Calu3 (cell line): ENCODE measurements at regions not wholly inside any gene's neighbourhood (a gene's known extent, or its start where the extent isn't known, plus 50 kb on each side); places are given as distances from the start of the nearest gene placed in this dataset.

Source experiments
- BruUV-seq: library from RNA; stranded (reverse); fragments of 400-500 nt; replicated peaks from 2 replicates; lab custom pipeline; 2021; lab: Mats Ljungman, UMichigan
- CTCF ChIA-PET: fragments of 300-600 bp; sonication (Branson Sonifier 250); formaldehyde crosslinking; loops from one replicate; lab custom pipeline; 2022; ENCODE audit warnings: antibody characterized with exemption; lab: Charles Lee
- DNase-seq: peaks from one replicate; pipeline ENCODE4 v3.0.0; 2022
- H3K27ac Mint-ChIP-seq: one replicate; pipeline ENCODE4 v1.8.0; 2022; ENCODE audit warnings: mixed read lengths; ENCODE audit not compliant: unreplicated experiment
- H3K27me3 Mint-ChIP-seq: one replicate; pipeline ENCODE4 v1.8.0; 2022; ENCODE audit warnings: mixed read lengths; ENCODE audit not compliant: unreplicated experiment
- H3K36me3 Mint-ChIP-seq: one replicate; pipeline ENCODE4 v1.8.0; 2022; ENCODE audit warnings: mild to moderate bottlenecking, moderate library complexity, mixed read lengths; ENCODE audit not compliant: insufficient read depth, unreplicated experiment
- H3K4me1 Mint-ChIP-seq: one replicate; pipeline ENCODE4 v1.8.0; 2022; ENCODE audit warnings: mild to moderate bottlenecking, low read depth, mixed read lengths; ENCODE audit not compliant: unreplicated experiment
- H3K4me3 Mint-ChIP-seq: one replicate; pipeline ENCODE4 v1.8.0; 2022; ENCODE audit warnings: mild to moderate bottlenecking, low read depth, moderate library complexity, mixed read lengths; ENCODE audit not compliant: unreplicated experiment
- H3K9me3 Mint-ChIP-seq: one replicate; pipeline ENCODE4 v1.8.0; 2022; ENCODE audit warnings: low read depth, mixed read lengths; ENCODE audit not compliant: unreplicated experiment
- intact Hi-C: fragments of 100-400 bp; cut with micrococcal nuclease; formaldehyde crosslinking; loops from one replicate; pipeline ENCODE4 v1.10.0; 2022; ENCODE audit not compliant: unreplicated experiment
- TF ChIP-seq, protein P1 (sequence below): fragments of 200-600 bp; IDR thresholded peaks from one replicate; pipeline ENCODE4 v1.8.0; 2022; ENCODE audit warnings: antibody characterized with exemption; ENCODE audit not compliant: unreplicated experiment

DNA sequence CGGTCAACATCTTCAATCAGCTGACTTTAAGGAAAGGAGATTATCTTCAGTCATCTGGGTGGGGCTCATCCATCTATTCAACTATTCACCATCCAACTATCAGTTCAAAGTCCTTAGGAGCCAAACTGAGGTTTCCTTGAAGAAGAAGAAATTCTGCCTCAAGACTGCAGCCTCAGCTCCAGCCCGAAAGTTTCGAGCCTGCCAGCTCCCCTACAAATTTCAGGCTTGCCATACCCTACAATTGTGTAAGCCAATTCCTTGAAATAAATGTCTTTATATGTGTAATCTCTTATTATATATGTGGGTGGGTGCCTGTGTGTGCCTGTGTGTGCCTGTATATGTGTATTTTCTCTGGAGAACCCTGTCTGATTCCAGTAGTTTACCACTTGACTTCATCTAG lies 447.8 kb downstream of the INHBA start:
- Mint-ChIP-seq H3K27ac (no peak overlapping the region), H3K27me3 (no peaks in the 10 kb centered on the region), H3K4me1 (peaks cover 25% of the 10 kb centered on the region), H3K36me3 (no peaks in the 10 kb centered on the region), H3K4me3 (no peak overlapping the region), H3K9me3 (peaks cover 9% of the 10 kb centered on the region)
- CTCF ChIA-PET, result no interaction called here
- no TSS peak for BruUV-seq
- DNase-seq, result no peak
- TF ChIP-seq, protein P1, sequence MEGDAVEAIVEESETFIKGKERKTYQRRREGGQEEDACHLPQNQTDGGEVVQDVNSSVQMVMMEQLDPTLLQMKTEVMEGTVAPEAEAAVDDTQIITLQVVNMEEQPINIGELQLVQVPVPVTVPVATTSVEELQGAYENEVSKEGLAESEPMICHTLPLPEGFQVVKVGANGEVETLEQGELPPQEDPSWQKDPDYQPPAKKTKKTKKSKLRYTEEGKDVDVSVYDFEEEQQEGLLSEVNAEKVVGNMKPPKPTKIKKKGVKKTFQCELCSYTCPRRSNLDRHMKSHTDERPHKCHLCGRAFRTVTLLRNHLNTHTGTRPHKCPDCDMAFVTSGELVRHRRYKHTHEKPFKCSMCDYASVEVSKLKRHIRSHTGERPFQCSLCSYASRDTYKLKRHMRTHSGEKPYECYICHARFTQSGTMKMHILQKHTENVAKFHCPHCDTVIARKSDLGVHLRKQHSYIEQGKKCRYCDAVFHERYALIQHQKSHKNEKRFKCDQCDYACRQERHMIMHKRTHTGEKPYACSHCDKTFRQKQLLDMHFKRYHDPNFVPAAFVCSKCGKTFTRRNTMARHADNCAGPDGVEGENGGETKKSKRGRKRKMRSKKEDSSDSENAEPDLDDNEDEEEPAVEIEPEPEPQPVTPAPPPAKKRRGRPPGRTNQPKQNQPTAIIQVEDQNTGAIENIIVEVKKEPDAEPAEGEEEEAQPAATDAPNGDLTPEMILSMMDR, result no peak
- intact Hi-C loops, result no loop called here

GRCh38 chr7:41252957-41253356 lies 449.9 kb downstream of the INHBA start:
- CTCF ChIA-PET, result no interaction called here
- Mint-ChIP-seq H3K4me3 (no peak overlapping the region), H3K36me3 (peaks cover 1% of the 10 kb centered on the region), H3K27me3 (no peaks in the 10 kb centered on the region), H3K4me1 (peaks cover 33% of the 10 kb centered on the region), H3K9me3 (peaks cover 9% of the 10 kb centered on the region), H3K27ac (no peak overlapping the region)
- BruUV-seq, result no TSS peak
- intact Hi-C loops, result no loop called here
- DNase-seq, result no peak
- TF ChIP-seq, protein P1, result no peak

DNA sequence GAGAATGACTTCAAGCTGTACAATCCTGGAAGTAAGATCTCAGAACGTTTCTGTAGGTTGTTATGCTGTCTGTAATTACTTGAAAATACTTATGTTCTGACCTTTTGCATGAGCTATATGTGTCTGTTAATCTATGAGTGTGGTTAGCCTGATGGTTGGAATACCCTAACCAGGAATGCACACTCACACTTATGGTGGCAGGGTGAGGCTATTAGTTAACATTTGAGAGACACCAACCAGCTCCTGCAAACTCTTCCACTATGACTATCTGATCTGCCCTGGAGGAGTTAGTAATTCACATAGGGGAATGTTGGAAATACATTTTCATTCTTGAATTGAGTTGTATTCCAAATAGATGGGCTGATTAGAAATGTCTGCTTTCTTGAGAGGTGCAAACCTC lies 450.3 kb downstream of the INHBA start:
- TF ChIP-seq, protein P1, result no peak
- BruUV-seq, result no TSS peak
- Mint-ChIP-seq H3K36me3 (peaks cover 5% of the 10 kb centered on the region), H3K4me3 (no peak overlapping the region), H3K4me1 (peaks cover 37% of the 10 kb centered on the region), H3K27me3 (no peaks in the 10 kb centered on the region), H3K27ac (no peak overlapping the region), H3K9me3 (peaks cover 9% of the 10 kb centered on the region)
- intact Hi-C loops, result no loop called here
- CTCF ChIA-PET, result no interaction called here
- no peak for DNase-seq

DNA sequence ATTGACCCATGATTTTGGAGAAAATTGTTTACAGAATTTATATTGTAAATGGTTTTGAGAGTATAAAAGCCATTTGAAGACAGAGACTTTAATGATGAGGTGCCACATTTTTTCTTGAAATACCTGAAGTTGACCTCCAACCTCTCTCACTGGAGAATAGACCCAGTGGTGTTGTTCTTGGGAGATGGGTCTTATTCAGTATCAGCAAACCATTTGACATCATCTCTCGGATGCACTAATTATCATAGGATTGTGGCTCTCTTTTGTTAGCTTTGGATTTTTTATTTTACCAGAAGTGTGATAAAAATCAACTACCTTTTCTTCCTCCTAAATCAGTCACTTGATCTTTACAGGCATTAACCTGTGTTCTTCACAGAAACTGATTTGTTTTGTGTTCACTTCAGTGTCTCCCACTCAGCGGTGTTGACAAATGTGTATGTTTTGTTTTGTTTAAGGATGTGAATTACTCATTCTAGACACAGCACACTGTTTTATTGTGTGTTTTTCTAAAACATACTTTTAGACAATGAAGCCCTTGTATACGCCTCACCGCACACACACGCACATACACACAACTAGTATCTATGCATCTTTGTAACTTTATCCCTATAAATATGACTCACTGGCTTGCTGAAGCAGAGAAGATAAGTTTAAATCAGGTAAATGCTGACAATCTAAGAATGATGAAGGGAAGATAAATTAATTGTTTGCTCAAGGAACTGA lies 455.6 kb downstream of the INHBA start:
- H3K36me3 Mint-ChIP-seq, result peaks cover 9% of the 10 kb centered on the region
- H3K4me3 Mint-ChIP-seq, result peak overlapping the region; percentile 22
- H3K4me1 Mint-ChIP-seq, result peaks cover 42% of the 10 kb centered on the region
- intact Hi-C loops, result loop anchor here (1.0 to 5.0 kb wide), 6 partner anchors 23 to 453 kb away; no protein-coding TSS in a partner anchor
- H3K9me3 Mint-ChIP-seq, result peaks cover 9% of the 10 kb centered on the region
- TF ChIP-seq, protein P1, result no peak
- H3K27me3 Mint-ChIP-seq, result no peaks in the 10 kb centered on the region
- H3K27ac Mint-ChIP-seq, result peak overlapping the region; percentile 96
- BruUV-seq, result no TSS peak
- peak; percentile 69 for DNase-seq
- CTCF ChIA-PET, result no interaction called here
